PC-3 (cell line): ENCODE measurements at regions not wholly inside any gene's neighbourhood (a gene's known extent, or its start where the extent isn't known, plus 50 kb on each side); places are given as distances from the start of the nearest gene placed in this dataset.

Source experiments
- ATAC-seq: fragments of 200-7000 bp; cut with Tn5 transposase; 2 replicates; pipeline ENCODE4 v1.9.1; 2020; ENCODE audit warnings: mild to moderate bottlenecking, moderate library complexity
- BruUV-seq: library from RNA; stranded (reverse); fragments of 400-500 nt; replicated peaks from 2 replicates; lab custom pipeline; 2021; lab: Mats Ljungman, UMichigan
- CTCF ChIA-PET: fragments of 300-600 bp; sonication (Branson Sonifier 250); formaldehyde crosslinking; loops from one replicate; lab custom pipeline; 2022; ENCODE audit warnings: antibody characterized with exemption; lab: Charles Lee
- POLR2A ChIA-PET: fragments of 300-600 bp; sonication (Branson Sonifier 250); formaldehyde crosslinking; loops from one replicate; lab custom pipeline; 2022; ENCODE audit warnings: antibody characterized with exemption; ENCODE audit not compliant: unreplicated experiment; lab: Charles Lee
- DNase-seq: peaks from one replicate; pipeline ENCODE4 v3.0.0-alpha.2; 2015
- H2AFZ ChIP-seq: fragments of 300-600 bp; sonication (generic); 2 replicates; pipeline ENCODE4 v1.6.0; 2016; ENCODE audit warnings: antibody characterized with exemption, low read length
- H3F3A ChIP-seq: fragments of 300-600 bp; sonication (generic); one replicate; pipeline ENCODE4 v1.6.0; 2017; ENCODE audit warnings: antibody characterized with exemption, low read length, control low read depth, mild to moderate bottlenecking; ENCODE audit not compliant: unreplicated experiment
- H3K27ac ChIP-seq: fragments of 300-600 bp; sonication (generic); 2 replicates; pipeline ENCODE4 v1.5.1; 2016; ENCODE audit warnings: mild to moderate bottlenecking, low read length
- H3K27me3 ChIP-seq: fragments of 300-600 bp; sonication (generic); 2 replicates; pipeline ENCODE4 v1.6.1; 2016; ENCODE audit warnings: low read length, mixed read lengths
- H3K36me3 ChIP-seq: fragments of 300-600 bp; sonication (generic); 2 replicates; pipeline ENCODE4 v1.6.1; 2016; ENCODE audit warnings: low read depth, mixed run types, low read length, mixed read lengths
- H3K4me1 ChIP-seq: fragments of 300-600 bp; sonication (generic); 2 replicates; pipeline ENCODE4 v1.5.1; 2016; ENCODE audit warnings: low read length; ENCODE audit not compliant: insufficient read depth
- H3K4me2 ChIP-seq: fragments of 300-600 bp; sonication (generic); 2 replicates; pipeline ENCODE4 v1.6.0; 2016; ENCODE audit warnings: low read length
- H3K4me3 ChIP-seq: fragments of 300-600 bp; sonication (generic); 2 replicates; pipeline ENCODE4 v1.5.1; 2016; ENCODE audit warnings: mild to moderate bottlenecking, low read length, mixed read lengths
- H3K79me2 ChIP-seq: fragments of 300-600 bp; sonication (generic); 2 replicates; pipeline ENCODE4 v1.6.1; 2017; ENCODE audit warnings: low read length, mixed read lengths
- H3K9ac ChIP-seq: fragments of 300-600 bp; sonication (generic); 2 replicates; pipeline ENCODE4 v1.6.0; 2016; ENCODE audit warnings: mild to moderate bottlenecking, low read length
- H3K9me2 ChIP-seq: fragments of 300-600 bp; sonication (generic); replicated peaks from 2 replicates; pipeline ENCODE4 v1.6.1; 2016; ENCODE audit warnings: mixed run types, low read length, mixed read lengths
- H3K9me3 ChIP-seq: fragments of 300-600 bp; sonication (generic); 2 replicates; pipeline ENCODE4 v1.6.1; 2016; ENCODE audit warnings: low read length, mixed read lengths
- H4K20me1 ChIP-seq: fragments of 300-600 bp; sonication (generic); 2 replicates; pipeline ENCODE4 v1.6.1; 2016; ENCODE audit warnings: low read length, mixed read lengths
- EZH2 ChIP-seq: fragments of 300-600 bp; sonication (generic); IDR thresholded peaks from one replicate; pipeline ENCODE4 v1.6.1; 2017; ENCODE audit warnings: antibody characterized with exemption, mild to moderate bottlenecking, low read length; ENCODE audit not compliant: unreplicated experiment
- EZH2phosphoT487 ChIP-seq: fragments of 300-600 bp; sonication (generic); IDR thresholded peaks from 2 replicates; pipeline ENCODE4 v1.6.1; 2018; ENCODE audit warnings: mild to moderate bottlenecking, antibody characterized with exemption, low read length, borderline replicate concordance
- intact Hi-C: fragments of 100-400 bp; cut with micrococcal nuclease; formaldehyde crosslinking; loops from 2 replicates; pipeline ENCODE4 v1.9.0; 2023
- TF ChIP-seq, protein P1 (sequence below): fragments of 300-600 bp; sonication (generic); conservative IDR thresholded peaks from 2 replicates; pipeline ENCODE4 v1.5.1; 2017; ENCODE audit warnings: antibody characterized with exemption, low read depth, mild to moderate bottlenecking, low read length

DNA sequence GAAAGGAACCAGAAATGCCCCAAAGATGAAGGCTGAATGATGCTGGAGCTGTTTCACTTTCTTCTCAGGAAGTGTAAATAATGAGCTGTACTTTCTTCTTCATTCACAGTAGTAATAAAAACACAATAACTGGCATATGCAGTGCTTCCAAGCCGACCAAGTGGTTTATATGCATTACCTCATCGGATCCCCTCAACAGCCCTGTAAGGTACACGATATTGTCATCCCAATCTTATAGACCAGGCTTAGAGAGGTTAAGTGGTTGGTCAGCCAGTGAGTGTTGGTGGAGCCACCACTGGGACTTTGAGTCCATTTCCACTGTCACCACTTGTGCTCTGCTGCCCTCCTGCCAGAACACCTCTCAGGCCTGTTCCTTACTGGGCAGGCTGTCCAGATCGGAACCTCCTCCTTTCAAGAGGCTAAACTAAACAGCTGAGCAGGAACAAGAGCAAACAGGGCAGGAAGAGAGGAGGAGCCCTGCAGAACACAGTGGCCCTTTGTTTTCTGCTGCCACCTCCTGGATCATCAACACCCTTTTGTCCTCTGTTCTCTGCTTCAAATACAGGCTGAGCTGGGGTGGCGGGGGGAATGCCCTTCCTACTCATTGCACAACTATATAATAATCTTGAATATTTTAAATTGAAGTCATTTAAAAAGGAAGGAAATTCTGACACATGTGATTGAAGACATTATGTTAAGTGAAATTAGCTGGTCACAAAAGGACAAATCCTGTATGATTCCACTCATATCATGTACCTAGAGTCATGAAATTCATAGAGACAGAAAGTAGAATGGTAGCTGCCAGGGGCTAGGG, 112.5 kb upstream of the ATP6AP2 start:
- Histone ChIP-seq H3F3A (no peaks in the 10 kb centered on the region), H3K36me3 (no peaks in the 10 kb centered on the region), H3K9ac (no peak overlapping the region), H3K9me2 (no peaks in the 10 kb centered on the region), H3K9me3 (no peaks in the 10 kb centered on the region), H3K4me1 (peaks cover 6% of the 10 kb centered on the region; the same call in 1 of the 2 replicates), H3K4me3 (no peak overlapping the region), H3K27ac (no peak overlapping the region), H3K27me3 (no peaks in the 10 kb centered on the region; the same call in 1 of the 2 replicates), H4K20me1 (no peaks in the 10 kb centered on the region), H3K79me2 (no peaks in the 10 kb centered on the region), H3K4me2 (peak overlapping the region; percentile 31; the same call in 1 of the 2 replicates), H2AFZ (no peak overlapping the region)
- intact Hi-C loops: loop anchor here (10.0 kb wide), 1 partner anchor 293 kb away; no protein-coding TSS in a partner anchor
- ATAC-seq: peak; percentile 88
- BruUV-seq: no TSS peak
- ChIA-PET POLR2A (no interaction called here), CTCF (no interaction called here)
- DNase-seq: peak; percentile 35
- TF ChIP-seq EZH2phosphoT487: no peak
- TF ChIP-seq, protein P1, sequence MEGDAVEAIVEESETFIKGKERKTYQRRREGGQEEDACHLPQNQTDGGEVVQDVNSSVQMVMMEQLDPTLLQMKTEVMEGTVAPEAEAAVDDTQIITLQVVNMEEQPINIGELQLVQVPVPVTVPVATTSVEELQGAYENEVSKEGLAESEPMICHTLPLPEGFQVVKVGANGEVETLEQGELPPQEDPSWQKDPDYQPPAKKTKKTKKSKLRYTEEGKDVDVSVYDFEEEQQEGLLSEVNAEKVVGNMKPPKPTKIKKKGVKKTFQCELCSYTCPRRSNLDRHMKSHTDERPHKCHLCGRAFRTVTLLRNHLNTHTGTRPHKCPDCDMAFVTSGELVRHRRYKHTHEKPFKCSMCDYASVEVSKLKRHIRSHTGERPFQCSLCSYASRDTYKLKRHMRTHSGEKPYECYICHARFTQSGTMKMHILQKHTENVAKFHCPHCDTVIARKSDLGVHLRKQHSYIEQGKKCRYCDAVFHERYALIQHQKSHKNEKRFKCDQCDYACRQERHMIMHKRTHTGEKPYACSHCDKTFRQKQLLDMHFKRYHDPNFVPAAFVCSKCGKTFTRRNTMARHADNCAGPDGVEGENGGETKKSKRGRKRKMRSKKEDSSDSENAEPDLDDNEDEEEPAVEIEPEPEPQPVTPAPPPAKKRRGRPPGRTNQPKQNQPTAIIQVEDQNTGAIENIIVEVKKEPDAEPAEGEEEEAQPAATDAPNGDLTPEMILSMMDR: peak; percentile 51

DNA sequence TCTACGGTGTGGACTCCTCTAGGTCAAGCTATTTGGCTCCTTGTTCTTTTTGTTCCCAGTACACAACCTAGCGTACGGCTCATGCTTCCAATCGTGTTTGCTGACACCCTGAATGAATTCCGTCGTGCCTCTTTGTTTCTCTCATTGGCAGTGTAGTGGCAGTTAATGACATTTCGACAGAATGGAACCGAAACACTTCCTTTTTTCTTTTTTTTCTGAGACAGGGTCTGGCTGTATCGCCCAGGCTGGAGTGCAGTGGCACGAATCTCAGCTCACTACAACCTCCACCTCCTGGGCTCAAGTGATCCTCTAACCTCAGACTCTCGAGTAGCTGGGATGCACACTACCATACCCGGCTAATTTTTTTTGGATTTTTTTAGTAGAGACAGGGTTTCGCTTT, 113.3 kb upstream of the ATP6AP2 start:
- no peak for ATAC-seq
- Histone ChIP-seq H3K4me2 (no peak overlapping the region), H3K9ac (no peak overlapping the region), H3K27ac (no peak overlapping the region), H3F3A (no peaks in the 10 kb centered on the region), H3K79me2 (no peaks in the 10 kb centered on the region), H4K20me1 (no peaks in the 10 kb centered on the region), H3K36me3 (no peaks in the 10 kb centered on the region), H3K9me3 (no peaks in the 10 kb centered on the region), H3K9me2 (no peaks in the 10 kb centered on the region), H3K4me3 (no peak overlapping the region), H2AFZ (no peak overlapping the region), H3K27me3 (peaks cover 4% of the 10 kb centered on the region), H3K4me1 (peaks cover 6% of the 10 kb centered on the region; the same call in 1 of the 2 replicates)
- intact Hi-C loops: loop anchor here (10.0 kb wide), 1 partner anchor 293 kb away; no protein-coding TSS in a partner anchor
- no peak for DNase-seq
- ChIA-PET CTCF (no interaction called here), POLR2A (no interaction called here)
- no peak for TF ChIP-seq EZH2
- TF ChIP-seq EZH2phosphoT487: no peak
- TF ChIP-seq, protein P1: no peak
- BruUV-seq: no TSS peak
